IPS-18c (cell line): ENCODE measurements at regions not wholly inside any gene's neighbourhood (a gene's known extent, or its start where the extent isn't known, plus 50 kb on each side); places are given as distances from the start of the nearest gene placed in this dataset.

Experiments used
- H3K4me3 ChIP-seq: 2 replicates; pipeline ENCODE4 v1.7.0; 2013; ENCODE audit warnings: low read depth, mild to moderate bottlenecking, low read length, moderate library complexity; ENCODE audit not compliant: insufficient read depth
- H3K9me3 ChIP-seq: one replicate; pipeline ENCODE4 v1.6.1; 2013; ENCODE audit warnings: mild to moderate bottlenecking, low read length, moderate library complexity; ENCODE audit not compliant: control insufficient read depth, insufficient read depth

DNA sequence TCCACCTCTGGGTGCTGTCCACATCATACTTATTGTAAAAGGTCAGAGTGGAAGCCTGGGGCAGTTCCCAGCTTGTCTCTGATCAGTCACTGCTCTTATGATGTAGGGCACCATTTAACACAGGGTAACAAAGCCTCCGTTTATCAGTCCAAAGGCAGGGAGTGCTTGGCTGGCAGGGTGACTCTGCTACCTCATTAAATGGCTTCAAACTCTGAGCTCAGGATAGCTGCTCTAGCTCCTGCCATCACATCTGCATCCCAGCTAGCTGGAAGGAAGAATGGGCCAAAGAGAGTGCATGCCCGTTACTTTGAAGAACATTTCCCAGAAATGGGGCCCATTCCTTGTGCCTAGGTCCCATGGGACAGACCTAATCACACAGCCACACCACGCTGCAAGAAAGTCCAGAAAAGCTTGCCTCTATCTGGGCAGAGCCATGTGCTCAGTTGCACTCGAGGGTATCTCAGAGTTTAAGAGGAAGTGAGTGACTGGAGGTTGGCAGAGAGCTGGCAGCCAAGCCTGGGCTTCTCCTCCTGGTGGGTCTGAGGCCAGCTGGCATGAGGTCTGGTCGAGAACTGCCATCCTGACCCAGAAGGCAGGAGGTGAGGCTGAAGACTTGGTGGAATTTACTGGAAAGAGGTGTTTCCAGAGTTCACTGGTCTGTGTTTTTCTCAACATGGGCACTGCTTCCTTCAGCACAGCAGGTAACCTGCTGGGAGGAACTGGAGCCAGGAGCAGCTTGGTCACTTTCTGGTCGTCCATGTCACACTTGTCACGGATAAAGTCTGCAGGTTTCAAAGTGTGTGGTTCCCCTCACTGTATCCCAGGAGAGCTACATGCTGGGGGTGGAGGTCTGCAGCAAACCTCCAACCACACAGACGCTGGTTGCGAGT, 935.7 kb downstream of the BRD1 start:
- H3K9me3 ChIP-seq: peaks cover 2% of the 10 kb centered on the region
- H3K4me3 ChIP-seq: no peak overlapping the region

- Histone ChIP-seq H3K4me3 (no peak overlapping the region), H3K9me3 (peaks cover 2% of the 10 kb centered on the region)
Observed at GRCh38 chr22:48890693-48891554, 936.7 kb downstream of the BRD1 start.

DNA sequence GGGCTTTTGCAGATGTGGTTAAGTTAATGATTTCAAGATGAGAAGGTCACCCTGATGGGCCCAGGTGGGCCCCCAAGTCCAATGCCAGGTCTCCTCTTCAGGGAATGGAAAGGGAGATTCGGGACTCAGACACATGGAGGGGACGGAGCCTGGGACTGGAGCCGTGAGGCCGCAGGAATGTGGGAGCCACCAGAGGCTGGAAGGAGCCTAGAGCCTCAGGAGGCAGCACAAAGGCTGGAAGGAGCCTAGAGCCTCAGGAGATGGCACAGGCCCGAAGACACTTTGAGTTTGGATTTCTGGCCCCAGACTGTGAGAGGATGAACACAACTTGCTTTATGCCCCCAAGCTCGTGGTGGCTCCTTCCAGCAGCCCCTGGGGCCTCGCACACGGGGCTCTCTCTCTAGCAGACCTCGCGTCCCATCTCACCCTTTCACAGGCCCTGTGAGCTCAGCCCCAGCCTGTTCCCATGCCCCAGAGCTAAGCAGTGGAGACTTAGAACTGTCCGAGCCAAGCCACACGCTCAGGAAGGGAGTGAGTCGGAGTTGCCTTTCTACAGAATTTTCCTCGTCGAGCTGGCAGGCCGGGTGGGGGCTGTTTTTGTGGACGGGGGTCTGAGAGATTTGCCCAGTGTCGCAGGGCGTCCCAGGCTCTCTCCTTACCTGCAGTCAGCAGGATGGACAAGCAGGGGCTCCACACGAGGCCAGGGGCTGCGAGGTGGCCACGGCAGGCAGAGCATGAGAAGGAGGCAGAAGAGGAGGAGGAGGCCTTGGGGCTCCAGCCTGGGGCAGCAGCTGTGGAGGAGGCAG, 937.6 kb downstream of the BRD1 start:
- H3K9me3 ChIP-seq: peaks cover 2% of the 10 kb centered on the region
- H3K4me3 ChIP-seq: no peak overlapping the region

DNA sequence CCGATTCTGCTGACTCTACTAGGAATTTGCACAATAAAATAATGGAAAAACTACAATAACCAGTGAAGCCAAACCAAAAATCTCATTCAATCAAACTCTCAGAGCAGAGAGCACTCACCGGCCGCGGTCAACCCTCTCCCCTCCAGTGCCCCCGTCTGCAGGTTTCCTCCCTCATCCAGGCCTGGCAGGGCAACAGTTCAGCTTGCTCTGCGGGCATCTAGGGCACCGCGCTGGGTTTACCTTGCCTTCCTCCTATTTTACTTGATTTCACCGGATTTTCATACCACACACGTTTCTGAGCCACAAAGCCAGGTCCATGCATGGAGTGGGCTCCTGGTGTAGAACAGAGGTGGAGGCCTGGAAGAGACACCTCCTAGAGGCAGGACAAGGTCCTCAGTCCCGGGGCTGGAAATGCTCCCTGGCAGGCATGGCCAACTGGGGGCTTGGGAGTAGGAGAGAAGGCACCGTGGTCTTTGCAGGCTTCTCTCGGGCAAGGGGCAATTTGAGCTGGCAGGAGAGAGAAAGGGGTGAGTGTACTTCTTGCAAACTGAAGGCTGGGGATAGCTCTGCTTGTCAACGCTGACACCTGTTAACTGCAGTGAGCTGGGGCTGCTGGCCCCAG, 938.4 kb downstream of the BRD1 start:
- peaks cover 2% of the 10 kb centered on the region for H3K9me3 ChIP-seq

DNA sequence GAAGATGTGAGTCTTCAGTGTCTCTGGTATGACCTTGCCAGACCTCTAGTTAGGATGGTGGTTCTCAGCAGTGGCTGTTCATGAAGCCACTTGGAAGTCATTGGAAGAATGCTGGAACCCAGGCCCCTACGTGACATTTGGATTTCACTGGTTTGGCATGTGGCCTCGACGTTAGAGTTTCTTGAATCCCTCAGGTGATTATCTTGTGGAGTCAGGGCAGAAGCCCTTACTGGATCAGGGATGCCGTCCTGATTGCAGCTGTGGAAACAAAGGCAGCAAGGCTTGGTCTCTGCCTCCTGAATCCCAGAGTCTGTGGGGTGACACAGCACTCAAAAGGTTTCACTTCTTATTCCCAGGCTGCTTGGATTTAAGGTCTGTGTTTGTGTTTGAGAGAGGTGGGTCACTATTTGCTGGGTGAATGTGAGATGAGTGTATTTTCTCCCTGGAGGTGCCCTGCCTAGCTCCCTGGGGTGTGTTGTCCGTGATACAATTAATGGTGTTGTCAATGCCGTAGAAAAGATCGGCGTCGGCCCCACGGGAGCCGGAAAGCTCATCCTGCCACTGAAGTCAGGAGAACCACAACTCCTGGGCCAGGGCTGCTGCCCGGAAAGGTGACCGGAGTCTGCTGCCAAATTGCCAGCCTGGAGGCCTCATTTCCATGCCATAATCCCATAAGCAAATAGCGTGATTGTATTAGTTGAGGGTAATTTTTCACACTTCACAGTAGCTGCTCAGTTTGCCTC, 939.0 kb downstream of the BRD1 start:
- peaks cover 2% of the 10 kb centered on the region for H3K9me3 ChIP-seq

More for the DNA sequence above, 938.4 kb downstream of the BRD1 start:
- no peak overlapping the region for H3K4me3 ChIP-seq

DNA sequence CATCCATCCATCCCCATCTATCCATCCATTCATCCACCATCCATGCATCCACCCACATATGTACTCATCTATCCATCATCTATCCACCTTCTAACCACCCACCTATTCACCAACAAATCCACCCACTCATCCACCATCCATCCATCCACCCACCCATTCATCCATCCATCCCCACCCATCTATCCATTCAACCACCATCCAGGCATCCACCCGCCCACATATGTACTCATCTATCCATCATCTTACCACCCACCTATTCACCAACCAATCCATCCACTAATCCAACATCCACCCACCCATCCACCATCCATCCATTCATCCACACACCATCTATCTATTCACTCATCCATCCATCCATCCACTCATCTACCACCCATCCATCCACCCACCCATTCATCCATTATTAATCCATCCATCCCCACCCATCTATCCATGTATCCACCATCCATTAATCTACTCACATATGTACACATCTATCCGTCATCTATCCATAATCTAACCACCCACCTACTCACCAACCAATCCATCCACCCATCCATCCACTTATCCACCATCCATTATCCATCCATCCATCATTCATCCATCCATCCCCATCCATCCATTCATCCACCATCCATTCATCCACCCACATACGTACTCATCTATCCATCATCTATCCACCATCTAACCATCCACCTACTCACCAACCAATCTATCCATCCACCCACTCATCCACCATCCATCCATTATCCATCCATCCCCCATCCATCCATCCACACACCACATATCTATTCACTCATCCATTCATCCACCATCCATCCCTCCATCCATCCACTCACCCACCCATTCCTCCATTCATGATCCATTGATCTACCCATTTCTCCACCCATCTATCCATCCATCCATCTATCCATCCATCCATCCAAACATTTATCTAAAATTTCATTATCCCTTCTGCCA, 940.0 kb downstream of the BRD1 start:
- H3K9me3 ChIP-seq: peaks cover 2% of the 10 kb centered on the region
- H3K4me3 ChIP-seq: no peak overlapping the region

More for the DNA sequence above, 939.0 kb downstream of the BRD1 start:
- H3K4me3 ChIP-seq: no peak overlapping the region

DNA sequence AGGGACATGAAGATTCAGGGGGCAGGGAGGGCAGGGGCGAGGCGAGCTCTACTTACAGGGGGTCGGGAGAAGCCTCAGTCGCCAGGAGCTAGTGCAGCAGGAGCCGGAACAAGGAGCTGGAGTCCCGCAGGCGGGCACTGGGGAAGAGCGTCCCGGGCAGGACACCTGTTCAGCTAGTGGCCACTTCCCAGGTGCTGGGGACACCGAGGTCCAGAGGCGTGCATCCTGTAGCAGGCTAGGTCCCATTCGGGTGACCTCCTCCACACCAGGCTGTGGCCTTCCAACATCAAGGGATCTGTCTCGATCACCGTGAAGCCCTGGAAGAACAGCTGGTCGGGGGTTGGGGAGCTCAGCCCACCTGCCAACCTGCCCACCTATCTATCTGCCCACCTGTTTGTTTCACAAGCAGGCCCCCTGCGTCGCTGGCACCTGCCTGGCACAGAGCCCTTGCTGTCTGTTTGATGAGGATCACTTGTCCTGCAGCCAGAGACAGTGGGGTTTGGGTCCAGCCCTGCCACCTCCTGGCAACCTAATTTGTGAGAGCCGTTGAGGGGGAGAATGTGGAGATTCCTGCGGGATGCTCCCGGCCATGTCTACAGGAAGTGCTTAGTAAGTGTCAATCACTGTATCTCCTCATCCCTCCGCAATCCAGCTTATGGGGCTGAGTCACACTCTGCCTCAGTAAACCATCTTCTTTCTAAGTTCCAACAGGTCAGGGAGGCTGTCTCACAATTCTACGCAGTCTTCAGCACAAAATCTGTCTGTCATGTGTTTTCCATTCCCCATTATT, 940.9 kb downstream of the BRD1 start:
- Histone ChIP-seq H3K9me3 (peaks cover under 1% of the 10 kb centered on the region), H3K4me3 (no peak overlapping the region)

DNA sequence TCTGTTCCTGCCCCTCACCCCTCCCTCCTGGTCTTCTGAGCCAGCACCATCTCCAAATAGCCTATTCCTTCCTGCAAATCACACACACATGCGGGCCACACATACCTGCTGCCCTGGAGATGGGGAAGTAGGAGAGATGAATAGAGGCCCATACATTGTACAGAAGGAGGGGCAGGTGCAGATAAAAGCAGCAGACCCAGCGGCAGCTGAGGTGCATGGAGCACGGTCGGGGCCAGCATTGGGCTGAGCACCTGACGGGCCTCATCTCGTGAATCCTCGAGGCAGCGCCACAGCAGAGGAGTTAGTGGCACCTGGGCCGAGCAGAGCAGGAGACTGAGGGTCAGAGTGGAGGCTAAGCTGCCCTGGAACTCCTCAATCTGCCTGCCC, 941.8 kb downstream of the BRD1 start:
- Histone ChIP-seq H3K9me3 (no peaks in the 10 kb centered on the region), H3K4me3 (no peak overlapping the region)

- H3K9me3 ChIP-seq: no peaks in the 10 kb centered on the region
- no peak overlapping the region for H3K4me3 ChIP-seq
Observed at GRCh38 chr22:48885271-48885918, 942.3 kb downstream of the BRD1 start.

- no peak overlapping the region for H3K4me3 ChIP-seq
- H3K9me3 ChIP-seq: no peaks in the 10 kb centered on the region
Observed at GRCh38 chr22:48884786-48885185, 942.9 kb downstream of the BRD1 start.

GRCh38 chr22:48884324-48884723, 943.3 kb downstream of the BRD1 start:
- no peak overlapping the region for H3K4me3 ChIP-seq
- no peaks in the 10 kb centered on the region for H3K9me3 ChIP-seq

- H3K4me3 ChIP-seq: no peak overlapping the region
- no peaks in the 10 kb centered on the region for H3K9me3 ChIP-seq
Observed at GRCh38 chr22:48883211-48883960, 944.3 kb downstream of the BRD1 start.

GRCh38 chr22:48882636-48883200, 945.0 kb downstream of the BRD1 start:
- H3K9me3 ChIP-seq: no peaks in the 10 kb centered on the region
- H3K4me3 ChIP-seq: no peak overlapping the region
